ENCODE measurements at regions not wholly inside any gene's neighbourhood (a gene's known extent, or its start where the extent isn't known, plus 50 kb on each side); places are given as distances from the start of the nearest gene placed in this dataset.

DNA sequence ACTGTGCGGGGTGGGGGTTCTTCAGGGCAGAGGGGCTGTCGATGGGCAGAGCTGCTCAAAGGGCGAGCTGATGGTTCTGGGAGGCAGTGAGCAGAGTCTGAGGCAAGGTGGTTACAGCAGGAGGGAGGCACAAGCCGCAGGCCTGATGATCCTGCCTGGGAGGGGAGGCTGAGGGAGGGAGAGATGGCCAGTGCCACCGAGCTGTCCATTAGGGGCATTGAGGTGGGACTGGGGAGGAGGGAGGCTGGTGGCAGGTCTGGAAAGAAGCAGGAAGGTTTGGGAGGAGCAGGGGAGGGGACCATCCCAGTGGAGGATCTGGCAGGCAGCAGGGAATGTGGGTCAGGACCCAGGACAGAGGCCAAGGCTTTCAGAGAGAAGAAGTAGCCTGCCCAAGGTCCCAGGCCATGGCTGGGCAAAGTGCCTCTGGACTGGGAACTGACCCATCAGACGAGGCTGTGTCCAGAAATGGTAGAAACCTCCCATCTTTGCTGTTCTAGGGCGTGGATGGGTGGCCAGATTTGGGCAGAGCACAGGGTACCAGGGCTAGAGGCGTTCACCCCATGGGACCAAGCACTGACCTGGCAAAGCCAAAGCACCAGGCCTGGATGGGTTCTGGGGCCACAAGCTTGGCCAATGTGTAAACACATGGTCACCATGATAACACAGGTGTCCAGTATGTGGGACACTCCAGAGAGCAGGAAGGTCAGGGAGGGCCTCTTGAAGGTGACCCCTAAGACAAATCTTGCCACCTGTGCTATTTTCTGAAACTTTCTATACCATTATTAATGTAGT lies 55.5 kb downstream of the INHBB start:
- DNase-seq = no peak

DNA sequence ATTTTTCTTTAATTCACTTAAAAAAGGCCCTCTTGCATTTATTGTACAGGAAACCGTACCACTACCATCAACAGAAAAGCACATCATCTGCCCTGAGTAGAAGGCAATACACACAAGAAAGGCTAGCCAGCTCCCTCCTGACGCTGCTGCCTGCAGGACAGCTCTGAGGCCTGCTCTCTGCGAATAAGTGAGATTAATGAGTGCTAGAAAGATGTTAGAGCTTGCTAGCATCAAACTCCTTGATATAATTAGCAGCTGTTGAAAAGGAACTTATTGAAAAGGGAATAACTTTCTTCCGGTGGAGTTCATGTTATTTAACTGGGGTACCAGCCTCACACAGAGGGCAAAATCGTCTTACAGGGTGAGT lies 56.1 kb downstream of the INHBB start:
- no peak for DNase-seq

DNA sequence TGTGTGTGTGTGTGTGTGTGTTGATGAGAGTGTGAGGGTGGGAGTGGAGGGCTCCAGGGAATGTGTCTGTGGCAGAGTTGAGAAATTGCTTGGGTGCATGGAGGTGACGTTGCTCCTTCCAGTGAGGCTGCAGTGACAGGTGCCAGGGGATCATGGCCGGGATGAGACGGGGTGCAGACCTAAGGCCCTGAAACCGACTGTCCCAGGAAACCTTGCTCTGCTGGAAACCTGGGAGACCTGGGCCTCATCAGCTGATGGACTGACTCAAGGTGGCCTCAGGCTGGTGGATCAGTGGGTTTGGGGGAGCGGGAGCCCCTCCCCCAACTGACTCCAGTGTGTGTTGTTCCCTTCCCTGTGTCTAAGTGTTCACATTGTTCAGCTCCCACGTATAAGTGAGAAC lies 56.6 kb downstream of the INHBB start:
- DNase-seq = no peak

DNA sequence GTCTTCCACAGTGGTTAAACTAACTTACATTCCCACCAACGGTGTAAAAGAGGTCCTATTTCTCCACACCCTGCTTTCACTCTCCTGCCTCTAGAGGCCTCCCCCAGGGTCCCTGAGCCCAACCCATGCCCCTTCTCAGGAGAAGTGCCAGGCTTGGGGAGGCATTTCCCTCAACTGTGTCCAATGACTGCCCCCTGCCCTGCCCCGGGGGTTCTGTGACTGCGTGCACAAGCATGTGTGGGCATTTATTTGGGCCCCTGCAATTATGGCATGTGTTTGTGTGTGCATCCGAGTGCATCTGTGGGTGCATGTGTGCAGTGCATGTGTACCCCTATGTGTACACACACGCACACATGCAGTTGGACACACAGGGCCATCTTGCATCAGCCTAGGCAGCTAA lies 57.3 kb downstream of the INHBB start:
- no peak for DNase-seq

DNA sequence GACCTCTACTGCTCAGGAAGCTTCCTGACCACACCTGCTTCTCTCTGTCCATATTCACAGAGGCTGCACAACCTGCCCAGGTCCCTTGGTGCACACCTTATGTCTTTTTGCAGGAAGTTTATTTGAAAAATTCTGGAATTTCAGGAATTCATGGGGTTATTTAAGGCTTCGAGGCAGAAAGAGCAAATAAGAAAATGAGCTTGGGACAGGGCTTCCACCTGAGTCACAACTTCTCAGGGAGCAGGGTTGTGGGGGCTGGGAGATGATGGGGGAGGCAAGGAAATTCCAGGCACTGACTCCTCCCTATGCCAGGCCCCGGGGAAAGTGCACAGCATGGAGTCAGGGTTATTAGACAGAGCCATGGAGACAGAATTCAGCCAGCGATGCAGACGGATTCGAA lies 57.7 kb downstream of the INHBB start:
- DNase-seq = no peak

DNA sequence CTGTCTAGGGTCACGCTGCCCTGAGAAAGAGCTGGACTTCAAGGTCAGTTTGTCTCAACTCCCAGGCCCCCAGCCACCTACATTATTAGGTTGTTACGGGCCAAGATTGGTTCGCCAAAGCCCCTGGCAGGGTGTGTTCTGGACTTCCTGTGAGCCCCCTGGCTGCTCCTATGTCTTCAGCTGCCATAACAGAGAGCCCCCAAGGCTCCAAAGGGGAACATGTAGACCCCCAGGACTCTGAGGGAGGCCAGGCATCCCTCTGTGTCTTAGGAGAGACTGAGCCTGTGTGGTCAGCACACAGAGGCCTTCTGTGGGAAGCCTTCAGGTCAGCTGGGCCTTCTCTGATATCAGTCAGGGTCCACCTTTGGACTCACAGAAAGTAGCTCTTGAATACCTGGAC lies 58.3 kb downstream of the INHBB start:
- no peak for DNase-seq

DNA sequence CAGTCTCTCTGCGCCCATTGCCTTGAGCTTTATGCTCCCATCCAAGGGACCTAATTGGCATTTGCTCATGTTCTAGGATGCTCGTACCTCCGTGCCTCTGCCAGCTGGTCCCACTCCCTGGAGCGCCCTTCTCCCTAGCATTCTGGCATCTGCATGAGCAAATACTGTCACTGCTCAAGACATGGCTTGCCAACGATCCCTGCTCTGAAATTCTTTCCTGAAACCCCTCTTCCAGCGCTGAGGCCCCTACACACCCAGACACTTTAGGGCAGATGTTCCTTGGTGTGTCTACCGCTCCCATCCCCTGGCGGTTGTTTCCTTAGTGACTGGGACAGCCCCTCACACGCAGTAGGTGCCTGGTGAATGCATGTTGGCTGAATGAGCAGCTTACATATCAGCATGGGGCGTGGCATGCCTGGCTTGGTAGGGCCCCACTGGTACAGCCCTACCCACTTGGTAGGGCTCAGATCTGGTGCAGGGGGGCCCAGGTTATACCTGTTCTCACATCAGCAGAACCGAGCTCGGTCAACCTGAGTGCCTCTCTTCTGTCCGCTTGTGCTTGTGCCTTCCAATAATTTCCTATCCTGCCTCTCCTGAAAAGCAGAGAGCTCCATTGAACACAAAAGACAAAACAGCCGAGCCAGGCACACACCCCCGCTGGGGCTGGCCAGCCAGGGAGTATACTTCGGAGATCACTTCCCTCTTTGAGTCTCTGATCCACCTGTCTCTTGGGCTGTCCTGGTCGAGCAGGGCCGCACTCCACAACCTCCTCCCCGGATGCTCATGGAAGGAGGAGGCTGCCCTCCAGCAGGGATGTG lies 59.2 kb downstream of the INHBB start:
- DNase-seq = no peak

DNA sequence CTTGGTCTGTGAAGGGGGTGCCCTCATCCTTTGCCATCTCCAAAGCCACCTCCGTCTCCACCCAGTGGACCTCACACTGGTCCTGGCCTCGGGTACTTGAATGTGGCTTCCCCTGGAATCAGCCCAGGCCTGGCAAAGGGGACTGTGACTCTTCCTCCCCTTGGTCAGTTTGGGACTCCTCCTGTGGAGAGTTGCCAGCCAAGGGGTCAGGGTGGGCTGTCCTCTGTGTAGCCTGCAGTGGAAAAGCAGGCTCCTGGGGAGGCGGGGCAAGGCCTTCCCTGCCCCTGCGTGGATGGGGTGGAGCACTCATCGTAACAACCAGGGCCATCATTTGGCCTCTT lies 59.8 kb downstream of the INHBB start:
- no peak for DNase-seq

DNA sequence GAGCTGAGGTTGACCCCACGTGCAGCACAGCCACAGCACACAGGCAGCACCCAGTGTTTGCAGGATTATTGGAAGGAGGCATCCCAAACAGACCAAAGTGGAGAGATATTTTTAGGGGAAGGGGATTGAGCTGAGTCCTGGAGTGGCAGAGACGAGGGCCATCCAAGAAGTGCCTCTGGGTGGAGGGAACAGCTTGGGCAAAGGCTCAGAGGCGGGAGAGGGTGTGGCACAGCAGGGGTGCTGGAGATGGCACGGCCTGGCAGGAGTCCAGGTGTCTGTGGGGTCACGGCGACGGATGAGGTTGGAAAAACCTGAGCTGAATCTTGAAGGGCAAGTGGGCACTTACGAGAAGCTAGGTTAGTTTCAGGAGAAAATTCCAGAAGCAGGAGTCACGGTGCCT lies 60.6 kb downstream of the INHBB start:
- DNase-seq = no peak

DNA sequence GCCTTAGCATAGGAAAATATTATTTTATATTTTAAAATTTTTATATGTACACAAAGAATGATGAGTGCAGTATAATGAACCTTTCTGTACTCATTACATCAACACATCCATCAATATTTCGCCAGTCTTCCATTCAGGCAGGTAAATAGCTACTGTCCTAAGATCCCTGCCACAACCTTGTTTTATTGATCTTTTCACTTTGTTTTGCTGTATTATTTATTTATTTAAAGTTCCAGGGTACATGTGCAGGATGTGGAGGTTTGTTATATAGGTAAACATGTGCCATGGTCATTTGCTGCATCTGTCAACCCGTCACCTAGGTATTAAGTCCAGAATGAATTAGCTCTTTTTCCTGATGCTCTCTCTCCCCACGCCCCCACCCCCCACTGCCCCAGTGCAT lies 64.6 kb downstream of the INHBB start:
- no peak for DNase-seq

DNA sequence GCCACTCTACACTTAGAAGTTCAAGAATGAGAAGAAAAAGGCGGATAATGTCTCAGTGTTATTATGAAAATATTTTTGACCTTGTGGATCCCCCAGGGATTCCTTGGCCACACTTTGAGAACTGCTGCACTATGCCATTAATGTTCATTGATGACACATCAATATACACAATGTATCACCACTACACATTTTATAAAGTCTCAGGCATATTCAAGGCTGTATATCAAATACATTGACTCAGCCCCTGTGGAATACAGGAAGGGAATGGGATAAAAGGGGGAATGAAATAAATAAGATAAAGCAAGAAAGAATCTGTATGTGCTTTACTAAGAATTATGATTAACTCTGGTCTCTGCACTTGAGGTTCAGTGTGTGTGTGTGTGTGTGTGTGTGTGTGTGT lies 69.1 kb downstream of the INHBB start:
- DNase-seq = no peak

DNA sequence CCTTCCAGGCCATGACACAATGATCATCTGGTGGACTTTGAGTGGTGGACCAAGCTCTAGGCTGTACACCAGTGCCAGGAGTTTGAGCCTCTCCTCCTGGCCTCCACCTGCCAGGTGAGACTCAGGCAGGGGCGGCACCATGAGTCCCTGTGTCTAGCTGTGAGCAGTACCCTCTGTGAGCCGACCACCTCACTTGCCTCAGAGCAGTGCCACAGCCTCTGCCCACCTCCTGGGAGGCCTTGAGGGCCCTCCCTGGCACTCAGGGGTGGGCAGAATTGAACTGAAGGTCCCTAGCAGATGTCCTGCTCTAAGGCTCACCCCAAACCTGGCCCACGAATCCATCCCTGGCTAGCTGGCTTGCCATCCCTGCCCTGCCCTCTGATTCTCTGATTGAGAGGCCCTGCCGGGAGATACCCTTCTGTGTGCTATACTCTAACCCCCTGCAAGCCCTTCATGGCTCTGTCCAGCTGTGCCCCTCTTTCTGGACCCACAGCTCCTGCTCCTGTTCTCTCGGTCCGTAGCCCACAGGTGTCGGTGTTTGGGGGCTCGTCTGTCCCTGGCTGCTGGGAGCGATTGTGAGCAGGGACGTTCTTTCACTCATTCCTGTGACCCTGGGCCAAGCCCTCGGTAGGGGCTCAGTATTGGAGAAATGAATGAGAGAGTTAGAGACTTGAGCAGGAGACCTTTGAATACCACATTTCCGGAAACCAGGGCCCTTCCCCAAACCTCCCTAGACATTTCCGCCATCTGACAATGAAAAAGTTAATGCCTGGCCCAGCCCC lies 70.0 kb downstream of the INHBB start:
- DNase-seq = no peak

DNA sequence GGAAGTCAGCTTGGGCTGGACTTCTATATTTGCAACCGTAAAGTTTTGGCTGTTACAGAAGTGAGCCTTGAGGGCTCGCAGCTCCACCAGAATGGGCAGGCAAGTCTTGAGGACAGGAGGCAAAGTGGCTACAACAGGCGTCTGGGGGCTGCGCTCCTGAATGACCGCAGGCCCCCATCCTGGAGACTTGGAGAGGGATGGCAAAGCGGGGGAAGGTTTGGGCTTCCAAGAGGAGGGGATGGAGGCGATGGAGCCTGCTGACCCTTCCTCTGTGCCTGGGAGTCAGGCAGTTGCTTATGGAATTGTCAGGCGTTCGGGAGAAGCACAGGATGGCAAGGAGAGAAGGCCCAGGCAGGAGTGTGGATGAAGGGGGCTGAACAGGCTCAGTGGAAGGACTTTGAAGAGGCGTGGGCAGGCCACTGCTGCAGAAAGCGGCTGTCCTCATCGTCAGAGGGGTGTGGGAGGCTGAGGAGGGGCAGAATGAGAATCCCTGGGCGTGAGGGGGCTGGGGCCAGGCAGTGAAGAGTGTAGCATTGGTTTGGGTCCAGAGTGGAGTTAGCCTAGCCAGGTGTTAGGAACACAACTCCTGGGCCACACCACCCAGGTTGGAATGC lies 72.3 kb downstream of the INHBB start:
- DNase-seq = no peak

DNA sequence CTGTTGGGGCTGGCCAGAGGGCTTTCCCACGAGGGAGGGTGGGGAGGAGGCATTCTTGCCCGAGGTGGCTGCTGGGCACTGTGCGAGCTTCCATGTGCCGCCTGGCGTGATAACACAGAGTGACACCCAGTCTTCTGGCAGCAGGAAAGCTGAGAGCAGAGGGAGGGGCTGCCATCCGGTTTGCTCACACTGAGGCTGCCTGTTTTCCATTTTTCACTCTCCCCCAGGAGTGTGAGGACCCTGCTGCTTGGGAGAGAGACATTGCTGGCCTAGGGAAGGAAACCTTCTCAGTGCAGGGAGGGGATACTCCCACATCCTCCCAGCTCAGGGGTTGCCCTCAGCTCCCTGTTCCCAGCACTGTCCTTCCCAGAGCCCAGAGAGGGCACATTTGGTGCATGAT lies 73.1 kb downstream of the INHBB start:
- DNase-seq = no peak

DNA sequence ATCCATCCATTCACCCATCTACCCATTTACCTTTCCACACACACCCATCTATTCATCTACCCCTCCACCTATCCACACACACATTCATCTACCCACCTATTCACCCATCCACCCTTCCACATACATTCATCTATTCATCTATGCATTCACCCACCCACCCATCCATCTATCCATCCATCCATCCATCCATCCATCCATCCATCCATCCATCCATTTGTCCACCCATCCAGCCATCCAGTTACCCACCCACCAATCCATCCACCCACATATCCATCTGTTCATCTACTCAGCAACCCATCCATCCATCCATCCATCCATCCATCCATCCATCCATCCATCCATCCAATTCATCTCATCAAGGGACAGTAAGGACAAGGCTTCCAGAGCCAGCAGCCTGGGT lies 74.0 kb downstream of the INHBB start:
- no peak for DNase-seq

DNA sequence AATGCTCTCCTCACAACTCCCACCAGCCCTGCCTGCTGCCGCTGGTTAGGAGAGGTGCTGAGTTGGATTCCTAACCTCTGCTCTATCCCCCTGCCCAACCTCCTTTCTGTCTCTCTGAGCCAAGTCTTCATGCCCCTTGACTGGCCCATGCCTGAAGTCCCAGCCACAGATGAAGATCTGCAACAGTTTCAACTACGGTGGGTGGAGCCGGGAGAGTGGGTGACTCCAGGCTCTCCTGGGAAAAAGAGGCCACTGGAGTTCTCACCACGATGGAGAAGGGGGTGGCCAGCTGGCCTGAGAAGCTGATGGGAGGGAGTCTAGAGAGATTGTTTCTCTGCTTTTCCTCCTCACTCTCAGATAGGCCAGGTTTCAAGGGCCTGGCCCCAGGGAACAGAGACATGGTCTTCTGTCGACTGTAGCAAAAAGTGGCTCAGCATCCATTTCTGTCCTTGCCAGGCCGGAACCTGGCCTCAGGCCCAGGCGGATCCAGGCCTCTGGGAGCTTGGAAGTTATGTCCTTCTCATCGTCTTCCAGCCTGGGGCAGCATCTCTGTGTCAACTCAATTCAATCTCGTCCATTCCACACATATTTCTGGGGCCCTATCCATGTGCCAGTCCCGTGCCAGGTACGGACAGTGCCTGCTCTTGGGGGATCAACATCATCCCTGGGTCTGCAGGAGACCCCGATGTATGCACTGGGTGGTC lies 75.3 kb downstream of the INHBB start:
- DNase-seq = no peak

DNA sequence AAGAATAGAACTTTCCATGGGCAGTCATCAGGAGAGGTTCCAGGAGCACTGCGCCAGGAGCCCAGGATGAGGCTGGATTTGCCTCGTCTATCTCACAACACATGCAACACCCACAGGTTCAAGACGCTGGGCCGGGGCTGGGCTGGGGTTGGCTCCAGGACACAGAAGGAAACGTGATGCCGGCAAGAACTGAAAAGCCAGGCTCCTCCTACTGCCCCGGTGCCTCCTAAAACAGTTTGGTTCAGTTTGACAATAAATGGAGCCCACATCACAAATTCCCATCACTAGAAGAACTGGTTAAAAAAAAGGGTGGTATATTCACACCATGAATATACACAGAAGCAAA lies 75.9 kb downstream of the INHBB start:
- no peak for DNase-seq

DNA sequence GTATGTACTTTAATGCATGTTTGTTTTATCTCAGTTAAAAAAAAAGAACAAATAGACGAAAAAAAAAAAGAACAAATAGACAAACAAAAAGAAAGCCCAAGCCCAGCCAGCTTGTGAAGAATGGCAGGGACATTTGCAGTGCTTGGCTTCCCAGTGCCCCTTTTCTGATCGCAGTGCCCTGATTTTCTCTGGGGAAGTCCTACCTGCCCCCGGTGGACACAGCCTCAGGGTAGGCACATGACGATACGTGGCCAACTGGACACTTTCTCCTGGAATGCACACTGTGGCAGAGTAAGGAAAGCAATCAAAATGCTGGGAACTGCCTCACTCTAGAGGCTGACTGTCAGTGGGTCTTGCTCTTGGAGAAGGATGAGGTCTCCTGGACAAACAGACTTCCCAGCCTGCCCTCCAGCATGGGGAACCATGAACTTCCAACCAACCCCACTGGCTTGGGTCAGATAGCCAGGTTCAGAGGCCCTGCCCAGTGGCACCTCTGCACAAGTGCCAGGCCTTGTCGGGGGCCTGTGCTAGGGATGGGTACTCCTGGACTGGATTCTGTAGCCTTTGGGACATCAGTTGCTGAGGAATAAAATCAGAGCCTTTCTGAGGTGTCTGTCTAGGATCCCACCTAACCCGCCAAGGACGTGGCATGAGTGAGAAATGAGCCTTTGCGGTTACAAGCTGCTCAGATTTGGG lies 76.7 kb downstream of the INHBB start:
- no peak for DNase-seq

DNA sequence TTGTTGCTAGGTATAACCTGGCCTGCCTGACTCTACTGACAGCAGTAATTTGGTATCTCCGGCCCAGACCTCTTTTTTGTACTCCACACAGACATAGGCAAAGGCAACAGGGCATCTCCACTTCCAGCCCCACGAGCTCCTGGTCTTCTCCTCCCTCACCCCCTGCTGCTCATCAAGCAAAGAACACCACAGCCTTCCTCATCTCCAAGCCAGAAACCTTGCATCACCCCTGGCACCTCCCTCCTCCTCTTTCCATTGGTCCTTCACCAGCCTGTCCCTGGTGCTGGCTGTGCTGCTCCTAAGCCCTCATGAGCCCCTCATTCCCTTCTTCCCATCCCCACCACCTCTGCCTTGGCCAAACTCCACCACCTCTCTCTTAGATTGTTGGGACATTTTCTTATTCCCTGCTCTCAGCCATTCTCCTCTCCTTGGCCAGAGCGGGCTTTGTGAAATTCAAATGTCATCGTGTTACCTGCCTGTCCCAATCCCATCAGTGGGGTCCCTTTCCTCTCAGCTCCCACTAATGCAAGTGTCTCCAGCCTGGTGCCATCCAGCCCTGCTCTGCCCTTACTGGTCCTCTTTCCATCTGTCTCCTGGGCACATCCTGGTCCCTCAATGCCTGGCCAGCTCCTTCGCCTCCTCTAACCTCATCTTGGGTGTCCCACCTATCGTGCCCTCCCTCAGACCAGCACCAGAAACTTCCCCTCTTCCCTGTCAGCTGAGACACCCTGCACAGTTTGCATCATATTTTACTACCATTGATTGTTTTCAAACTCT lies 77.4 kb downstream of the INHBB start:
- no peak for DNase-seq

DNA sequence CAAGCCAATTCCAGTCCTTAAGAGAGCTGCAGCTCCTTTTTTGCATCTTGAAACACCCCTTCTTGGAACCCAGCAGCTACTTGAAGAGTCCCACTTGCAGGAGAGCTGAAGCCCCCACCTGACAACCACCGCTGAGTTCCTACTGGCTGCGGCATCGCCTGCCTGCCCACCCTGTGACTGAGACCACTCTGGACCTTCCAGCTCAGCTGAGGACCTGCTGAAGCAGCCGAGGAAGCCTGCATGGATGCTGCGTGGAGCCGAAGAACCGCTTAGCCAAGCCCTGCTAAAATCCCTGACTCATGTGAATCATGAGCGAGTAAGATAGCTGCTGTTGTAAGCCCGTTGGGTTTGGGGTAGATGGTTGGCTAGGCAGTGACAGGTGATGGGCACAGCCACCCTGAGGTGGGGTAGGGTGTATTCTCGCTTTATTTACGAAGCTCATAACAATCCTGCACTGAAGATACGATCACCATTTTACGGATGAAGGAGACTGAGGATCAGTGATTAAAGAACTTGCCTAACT lies 78.4 kb downstream of the INHBB start:
- no peak for DNase-seq

DNA sequence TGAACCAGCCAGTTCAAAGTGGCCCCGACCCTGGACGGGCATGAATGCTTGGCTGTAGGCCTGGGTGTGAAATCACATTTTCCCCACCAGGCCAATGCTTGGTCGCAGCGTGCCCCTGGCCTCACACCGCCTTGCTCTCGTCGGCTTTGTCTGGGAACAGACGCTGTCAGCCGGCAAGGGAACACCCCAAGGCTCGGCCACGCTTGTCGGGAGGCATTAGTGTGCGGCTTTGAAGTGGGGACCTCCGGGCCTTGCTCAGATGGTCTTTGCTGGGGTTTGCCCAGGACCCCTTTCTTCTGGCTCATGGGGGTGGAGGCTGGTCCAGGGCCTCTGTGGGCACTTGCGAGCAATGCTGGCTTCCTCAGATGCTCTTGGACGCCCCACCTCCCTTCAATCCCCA lies 79.1 kb downstream of the INHBB start:
- DNase-seq = no peak

Measured in activated CD4-positive, alpha-beta T cell treated with anti-CD3 and anti-CD28 coated beads for 4 hours (primary cell).